B cell (primary cell): ENCODE measurements at regions not wholly inside any gene's neighbourhood (a gene's known extent, or its start where the extent isn't known, plus 50 kb on each side); places are given as distances from the start of the nearest gene placed in this dataset.

Experiments used
- ATAC-seq: fragments of 200-7000 bp; cut with Tn5 transposase; one replicate; pipeline ENCODE4 v1.10.0; 2021; ENCODE audit warnings: low read depth, mild to moderate bottlenecking, moderate number of reproducible peaks, moderate library complexity
- CTCF ChIA-PET: fragments of 350-600 bp; sonication (Branson Sonifier 250); formaldehyde crosslinking; loops from one replicate; lab custom pipeline; 2021; ENCODE audit warnings: antibody characterized with exemption, inconsistent platforms; lab: Charles Lee
- POLR2A ChIA-PET: fragments of 350-600 bp; sonication (Branson Sonifier 250); formaldehyde crosslinking; loops from one replicate; lab custom pipeline; 2021; ENCODE audit warnings: antibody characterized with exemption; lab: Charles Lee
- DNase-seq: peaks from one replicate; pipeline ENCODE4 v3.0.0; 2013
- H2AFZ ChIP-seq: 2 replicates; pipeline ENCODE4 v1.6.1; 2012; ENCODE audit warnings: mild to moderate bottlenecking, low read depth, low read length; ENCODE audit not compliant: insufficient read depth, poor library complexity, severe bottlenecking
- H3K27ac ChIP-seq, 2 donors: 1 replicate in 1 of 2; 2 replicates in 1 of 2; pipeline ENCODE4 v1.5.1; 2012 to 2013; ENCODE audit warnings: low read length in 2 of 2, mild to moderate bottlenecking in 2 of 2, moderate library complexity in 1 of 2
- H3K27me3 ChIP-seq, 4 experiments: fragments of 200-600 bp in 1 of 4; sonication (generic) in 1 of 4; replicated peaks in 1 of 4; 1 replicate in 2 of 4; 2 replicates in 2 of 4; pipeline versions ENCODE4 v1.6.1 to v1.7.0; 2013 to 2016; ENCODE audit warnings: low read length in 3 of 4, mild to moderate bottlenecking in 2 of 4, mixed read lengths in 1 of 4, moderate library complexity in 1 of 4; ENCODE audit not compliant: insufficient read depth in 4 of 4, control insufficient read depth in 3 of 4; ENCODE audit errors: control extremely low read depth in 1 of 4
- H3K36me3 ChIP-seq, 2 experiments: replicated peaks in 1 of 2; 1 replicate in 1 of 2; 2 replicates in 1 of 2; pipeline versions ENCODE4 v1.6.1 to v1.7.1; 2013; ENCODE audit warnings: low read length in 1 of 2; ENCODE audit not compliant: insufficient read depth in 2 of 2, control insufficient read depth in 1 of 2; ENCODE audit errors: control extremely low read depth in 1 of 2, extremely low read depth in 1 of 2
- H3K4me1 ChIP-seq, 2 donors: fragments of 200-600 bp in 1 of 2; sonication (generic) in 1 of 2; 1 replicate in 1 of 2; 2 replicates in 1 of 2; pipeline versions ENCODE4 v1.5.1 to v1.6.1; 2013 to 2017; ENCODE audit warnings: low read length in 2 of 2; ENCODE audit not compliant: control insufficient read depth in 2 of 2, insufficient read depth in 2 of 2
- H3K4me2 ChIP-seq: replicated peaks from 2 replicates; pipeline ENCODE3; 2012; ENCODE audit warnings: mild to moderate bottlenecking, low read depth, low read length; ENCODE audit not compliant: poor library complexity, severe bottlenecking
- H3K4me3 ChIP-seq, 5 experiments: fragments of 200-600 bp in 1 of 5; sonication (generic) in 1 of 5; 1 replicate in 3 of 5; 2 replicates in 2 of 5; pipeline versions ENCODE4 v1.5.1 to v1.7.0; 2011 to 2016; ENCODE audit warnings: low read length in 4 of 5, mild to moderate bottlenecking in 4 of 5, low read depth in 2 of 5, control low read depth in 1 of 5, moderate library complexity in 1 of 5; ENCODE audit not compliant: insufficient read depth in 1 of 5; ENCODE audit errors: control extremely low read depth in 1 of 5, extremely low read depth in 1 of 5
- H3K79me2 ChIP-seq: fragments of 200-600 bp; sonication (generic); one replicate; pipeline ENCODE4 v1.6.0; 2016; ENCODE audit warnings: low read length; ENCODE audit not compliant: control insufficient read depth, insufficient read depth
- H3K9ac ChIP-seq: fragments of 200-600 bp; sonication (generic); 2 replicates; pipeline ENCODE4 v1.6.1; 2017; ENCODE audit warnings: mild to moderate bottlenecking, low read length, moderate library complexity
- H3K9me3 ChIP-seq, 3 donors: one replicate each; pipeline versions ENCODE4 v1.6.1 to v1.7.1; 2013; ENCODE audit warnings: low read length in 2 of 3; ENCODE audit not compliant: control insufficient read depth in 2 of 3, insufficient read depth in 1 of 3; ENCODE audit errors: control extremely low read depth in 1 of 3
- H4K20me1 ChIP-seq: 2 replicates; pipeline ENCODE4 v1.6.0; 2012; ENCODE audit warnings: mild to moderate bottlenecking, low read length; ENCODE audit not compliant: insufficient read depth, control insufficient read depth, poor library complexity, severe bottlenecking
- H3K27ac Mint-ChIP-seq: one replicate; pipeline ENCODE4 v1.8.0; 2021; ENCODE audit warnings: mixed read lengths
- H3K27me3 Mint-ChIP-seq: one replicate; pipeline ENCODE4 v1.8.0; 2021; ENCODE audit warnings: mixed read lengths
- H3K4me1 Mint-ChIP-seq: one replicate; pipeline ENCODE4 v1.8.0; 2021; ENCODE audit warnings: mixed read lengths
- H3K4me3 Mint-ChIP-seq: one replicate; pipeline ENCODE4 v1.8.0; 2021; ENCODE audit warnings: mixed read lengths
- H3K9me3 Mint-ChIP-seq: one replicate; pipeline ENCODE4 v1.8.0; 2022; ENCODE audit warnings: mixed read lengths; ENCODE audit not compliant: insufficient read depth
- CTCF ChIP-seq: fragments of 200-600 bp; IDR thresholded peaks from one replicate; pipeline ENCODE4 v1.8.0; 2022; ENCODE audit warnings: antibody characterized with exemption, mild to moderate bottlenecking
- EZH2 ChIP-seq: IDR thresholded peaks from 2 replicates; pipeline ENCODE4 v1.6.1; 2012; ENCODE audit warnings: borderline replicate concordance, low read depth, mild to moderate bottlenecking, moderate library complexity, low read length; ENCODE audit not compliant: insufficient read depth, poor library complexity, severe bottlenecking
- WGBS: methylation state at CpG from one replicate; pipeline ENCODE4 v1.1.5; 2013; ENCODE audit warnings: missing lambda C conversion rate; ENCODE audit not compliant: insufficient coverage; 5-methylcytosine and 5-hydroxymethylcytosine counted together
- intact Hi-C: fragments of 100-400 bp; cut with micrococcal nuclease; formaldehyde crosslinking; loops from one replicate; pipeline ENCODE4 v1.10.0; 2022

GRCh38 chr7:112566442-112567324, 85.9 kb downstream of the LSMEM1 start:
- DNase-seq, result no peak
- H2AFZ ChIP-seq, result no peak overlapping the region
- no peak overlapping the region for H3K27ac ChIP-seq
- no peak overlapping the region for H3K4me3 ChIP-seq
- H3K36me3 ChIP-seq, result no peaks in the 10 kb centered on the region
- Mint-ChIP-seq H3K9me3 (no peaks in the 10 kb centered on the region), H3K27me3 (peaks cover 18% of the 10 kb centered on the region), H3K4me3 (no peak overlapping the region), H3K4me1 (no peaks in the 10 kb centered on the region), H3K27ac (no peak overlapping the region)
- H3K4me1 ChIP-seq, result no peaks in the 10 kb centered on the region
- H3K79me2 ChIP-seq, result no peaks in the 10 kb centered on the region
- ChIA-PET POLR2A (no interaction called here), CTCF (no interaction called here)
- no peaks in the 10 kb centered on the region for H3K27me3 ChIP-seq
- TF ChIP-seq CTCF (no peak), EZH2 (no peak)
- WGBS, result 63% methylated on average over 2 of the region's 8 CpGs
- no peaks in the 10 kb centered on the region for H4K20me1 ChIP-seq
- H3K9me3 ChIP-seq, result no peaks in the 10 kb centered on the region
- H3K4me2 ChIP-seq, result no peak overlapping the region
- H3K9ac ChIP-seq, result no peak overlapping the region
- intact Hi-C loops, result no loop called here
- no peak for ATAC-seq

GRCh38 chr7:112567388-112567787, 86.6 kb downstream of the LSMEM1 start:
- no CpG with 5 or more reads among the region's 2 CpGs for WGBS
- H3K36me3 ChIP-seq, result no peaks in the 10 kb centered on the region
- DNase-seq, result no peak
- H3K27ac ChIP-seq, result no peak overlapping the region
- H3K4me3 ChIP-seq, result no peak overlapping the region
- intact Hi-C loops, result no loop called here
- no peak overlapping the region for H3K4me2 ChIP-seq
- no peak overlapping the region for H3K27ac Mint-ChIP-seq
- H3K4me1 ChIP-seq, result peaks cover 6 to 7% of the 10 kb centered on the region in 2 donors
- no peak for TF ChIP-seq EZH2
- no peak for TF ChIP-seq CTCF
- no peaks in the 10 kb centered on the region for H4K20me1 ChIP-seq
- H3K27me3 Mint-ChIP-seq, result peaks cover 18% of the 10 kb centered on the region
- H3K27me3 ChIP-seq, result no peaks in the 10 kb centered on the region
- no peak for ATAC-seq
- no peaks in the 10 kb centered on the region for H3K79me2 ChIP-seq
- no peaks in the 10 kb centered on the region for H3K9me3 Mint-ChIP-seq
- ChIA-PET POLR2A (no interaction called here), CTCF (no interaction called here)
- no peak overlapping the region for H3K9ac ChIP-seq
- H3K4me1 Mint-ChIP-seq, result peaks cover 7% of the 10 kb centered on the region
- H3K9me3 ChIP-seq, result no peaks in the 10 kb centered on the region
- H3K4me3 Mint-ChIP-seq, result no peak overlapping the region
- H2AFZ ChIP-seq, result no peak overlapping the region
